Activated T-cell treated with anti-CD3 and anti-CD28 coated beads for 4 hours (primary cell): ENCODE measurements at regions not wholly inside any gene's neighbourhood (a gene's known extent, or its start where the extent isn't known, plus 50 kb on each side); places are given as distances from the start of the nearest gene placed in this dataset.

ENCODE experiments used
- DNase-seq: peaks from one replicate; pipeline ENCODE4 v3.0.0-alpha.2; 2020

- DNase-seq = no peak
These were observed 412.3 kb upstream of the ID4 start for GRCh38 chr6:19424853-19425252.

- DNase-seq = no peak
These were observed 409.6 kb upstream of the ID4 start for GRCh38 chr6:19427548-19427947.

- DNase-seq = no peak
These were observed 404.1 kb upstream of the ID4 start for GRCh38 chr6:19432966-19433498.

GRCh38 chr6:19434065-19434464 lies 403.1 kb upstream of the ID4 start:
- no peak for DNase-seq

- no peak for DNase-seq
These were observed 401.4 kb upstream of the ID4 start for GRCh38 chr6:19435755-19436154.

GRCh38 chr6:19438566-19439353 lies 398.4 kb upstream of the ID4 start:
- no peak for DNase-seq

GRCh38 chr6:19440531-19440930 lies 396.6 kb upstream of the ID4 start:
- DNase-seq = no peak

GRCh38 chr6:19443411-19443810 lies 393.8 kb upstream of the ID4 start:
- no peak for DNase-seq

GRCh38 chr6:19444041-19444440 lies 393.1 kb upstream of the ID4 start:
- DNase-seq = no peak

- DNase-seq = no peak
These were observed 392.7 kb upstream of the ID4 start for GRCh38 chr6:19444481-19444880.

- no peak for DNase-seq
These were observed 390.6 kb upstream of the ID4 start for GRCh38 chr6:19446570-19446969.

GRCh38 chr6:19450651-19451050 lies 386.5 kb upstream of the ID4 start:
- no peak for DNase-seq

- no peak for DNase-seq
These were observed 384.7 kb upstream of the ID4 start for GRCh38 chr6:19452495-19452894.

GRCh38 chr6:19454001-19454720 lies 383.0 kb upstream of the ID4 start:
- DNase-seq = no peak

- DNase-seq = no peak
These were observed 382.3 kb upstream of the ID4 start for GRCh38 chr6:19454721-19455392.

- DNase-seq = no peak
These were observed 373.9 kb upstream of the ID4 start for GRCh38 chr6:19463250-19463649.

GRCh38 chr6:19463925-19464324 lies 373.2 kb upstream of the ID4 start:
- no peak for DNase-seq

- no peak for DNase-seq
These were observed 371.9 kb upstream of the ID4 start for GRCh38 chr6:19465256-19465655.

- DNase-seq = no peak
These were observed 371.4 kb upstream of the ID4 start for GRCh38 chr6:19465760-19466159.

GRCh38 chr6:19470333-19470732 lies 366.8 kb upstream of the ID4 start:
- DNase-seq = no peak

- no peak for DNase-seq
These were observed 365.0 kb upstream of the ID4 start for GRCh38 chr6:19472153-19472552.

GRCh38 chr6:19472850-19473249 lies 364.3 kb upstream of the ID4 start:
- no peak for DNase-seq

- no peak for DNase-seq
These were observed 359.6 kb upstream of the ID4 start for GRCh38 chr6:19477563-19477962.

- no peak for DNase-seq
These were observed 358.9 kb upstream of the ID4 start for GRCh38 chr6:19478273-19478672.
